ENCODE measurements at regions not wholly inside any gene's neighbourhood (a gene's known extent, or its start where the extent isn't known, plus 50 kb on each side); places are given as distances from the start of the nearest gene placed in this dataset.

DNA sequence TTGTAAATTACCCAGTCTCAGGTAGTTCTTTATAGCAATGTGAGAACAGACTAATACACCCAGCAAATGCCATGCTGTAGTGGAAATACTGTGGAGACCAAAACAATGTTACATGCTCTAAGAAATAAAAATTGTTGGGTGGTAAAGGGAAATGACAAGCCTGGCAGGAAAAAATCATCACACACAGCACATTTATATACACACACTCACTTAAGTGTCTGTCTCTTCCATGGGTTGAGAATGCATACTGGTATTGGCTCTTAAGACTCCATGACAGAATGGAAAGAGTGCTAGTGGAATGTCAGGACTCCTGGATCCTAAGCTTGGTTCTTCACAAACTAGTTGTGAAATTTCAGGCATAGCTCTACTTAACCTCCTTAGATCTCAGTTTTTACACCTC is 343.0 kb downstream of the CD83 start:
- no peak for TF ChIP-seq CTCF (IDR thresholded peaks at IDR 0.05)
- TF ChIP-seq POLR2A (IDR thresholded peaks at IDR 0.05): no peak
- no peak for TF ChIP-seq POLR2AphosphoS5 (IDR thresholded peaks at IDR 0.05; ENCODE audit: insufficient read depth in 1 of 2, low read depth in 1 of 2)
